B cell (primary cell): ENCODE measurements at regions not wholly inside any gene's neighbourhood (a gene's known extent, or its start where the extent isn't known, plus 50 kb on each side); places are given as distances from the start of the nearest gene placed in this dataset.

Experiments
- CTCF ChIP-seq: fragments of 200-600 bp; IDR thresholded peaks from one replicate; pipeline ENCODE4 v1.8.0; 2022; ENCODE audit warnings: antibody characterized with exemption, mild to moderate bottlenecking
- EZH2 ChIP-seq: IDR thresholded peaks from 2 replicates; pipeline ENCODE4 v1.6.1; 2012; ENCODE audit warnings: borderline replicate concordance, low read depth, mild to moderate bottlenecking, moderate library complexity, low read length; ENCODE audit not compliant: insufficient read depth, poor library complexity, severe bottlenecking

GRCh38 chr5:145027286-145027685 is 807.9 kb downstream of the PRELID2 start:
- TF ChIP-seq CTCF (no peak), EZH2 (no peak)
